ENCODE measurements at regions not wholly inside any gene's neighbourhood (a gene's known extent, or its start where the extent isn't known, plus 50 kb on each side); places are given as distances from the start of the nearest gene placed in this dataset.

DNA sequence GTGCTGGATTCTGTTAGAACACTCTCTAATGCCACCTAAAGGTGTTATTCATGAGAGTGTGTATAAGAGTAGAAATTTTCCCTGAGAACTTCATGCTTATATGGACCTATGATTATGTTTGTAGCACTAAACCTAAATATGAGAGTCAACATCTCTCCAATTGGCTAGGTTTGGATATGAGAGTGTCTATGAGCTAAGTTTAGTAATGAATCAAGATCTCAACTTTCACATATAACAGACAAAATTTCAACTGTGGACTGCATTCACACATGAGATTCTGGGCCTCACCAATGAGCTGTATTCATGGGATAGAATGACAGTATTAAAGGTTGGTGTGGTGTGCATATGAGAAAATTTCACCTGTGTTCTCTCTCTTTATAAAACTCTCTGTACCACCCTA is 242.6 kb downstream of the RPS4Y2 start:
- TF ChIP-seq CTCF (IDR thresholded peaks at IDR 0.05; ENCODE audit: borderline replicate concordance, control extremely low read depth, extremely low read depth, insufficient read depth, missing control alignments): no peak
- in situ Hi-C loops (cut with MboI; ENCODE audit: low sequenced_read_pairs, unreplicated experiment): no loop called here
- no peak for DNase-seq (ENCODE audit: low spot score)

- no peak for DNase-seq (ENCODE audit: low spot score)
- TF ChIP-seq CTCF (IDR thresholded peaks at IDR 0.05; ENCODE audit: borderline replicate concordance, control extremely low read depth, extremely low read depth, insufficient read depth, missing control alignments): no peak
- in situ Hi-C loops (cut with MboI; ENCODE audit: low sequenced_read_pairs, unreplicated experiment): no loop called here
These were observed 245.2 kb downstream of the RPS4Y2 start for GRCh38 chrY:21001102-21001501.

DNA sequence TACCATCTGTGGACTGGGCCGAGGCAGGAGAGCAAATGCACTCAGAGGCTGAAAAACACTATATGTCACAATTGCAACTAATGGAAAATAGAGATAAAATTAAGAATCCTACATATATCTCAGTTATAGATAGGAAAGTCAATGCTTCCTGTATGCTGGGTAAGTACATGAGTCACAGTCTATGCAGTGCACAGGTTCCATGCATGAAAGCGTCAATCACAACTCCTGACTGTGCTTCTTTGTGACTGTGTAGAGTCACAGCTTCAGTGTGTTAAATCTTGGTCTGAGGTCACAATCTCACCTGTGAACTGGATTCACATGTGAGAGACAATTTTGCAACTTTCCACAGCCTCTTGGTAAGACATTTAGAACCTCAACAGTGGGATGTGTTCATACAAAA is 247.2 kb downstream of the RPS4Y2 start:
- no peak for TF ChIP-seq CTCF (IDR thresholded peaks at IDR 0.05; ENCODE audit: borderline replicate concordance, control extremely low read depth, extremely low read depth, insufficient read depth, missing control alignments)
- DNase-seq (ENCODE audit: low spot score): no peak
- in situ Hi-C loops (cut with MboI; ENCODE audit: low sequenced_read_pairs, unreplicated experiment): no loop called here

DNA sequence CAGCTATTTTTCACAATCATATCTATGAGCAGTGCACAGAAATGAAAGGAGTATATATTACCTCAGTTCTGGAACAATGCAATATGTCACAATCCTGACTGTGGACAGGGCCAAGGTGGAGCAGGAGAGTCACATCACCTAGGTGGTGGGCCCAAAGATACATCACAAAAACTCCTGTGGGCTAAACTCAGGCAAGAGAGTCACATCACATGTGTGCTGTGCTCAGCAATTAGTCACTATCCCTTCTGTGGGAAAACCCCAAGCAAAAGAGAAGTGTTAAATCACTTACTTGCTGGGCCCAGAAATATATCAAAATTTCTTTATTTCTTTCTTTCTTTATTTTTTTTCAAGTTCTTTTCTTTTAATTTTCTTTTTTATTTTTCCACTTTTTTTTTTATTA is 249.6 kb downstream of the RPS4Y2 start:
- in situ Hi-C loops (cut with MboI; ENCODE audit: low sequenced_read_pairs, unreplicated experiment): no loop called here
- no peak for DNase-seq (ENCODE audit: low spot score)
- no peak for TF ChIP-seq CTCF (IDR thresholded peaks at IDR 0.05; ENCODE audit: borderline replicate concordance, control extremely low read depth, extremely low read depth, insufficient read depth, missing control alignments)

- no peak for DNase-seq (ENCODE audit: low spot score)
- in situ Hi-C loops (cut with MboI; ENCODE audit: low sequenced_read_pairs, unreplicated experiment): no loop called here
- TF ChIP-seq CTCF (IDR thresholded peaks at IDR 0.05; ENCODE audit: borderline replicate concordance, control extremely low read depth, extremely low read depth, insufficient read depth, missing control alignments): no peak
These were observed 265.9 kb downstream of the RPS4Y2 start for GRCh38 chrY:21021811-21022210.

- no peak for DNase-seq (ENCODE audit: low spot score)
- no peak for TF ChIP-seq CTCF (IDR thresholded peaks at IDR 0.05; ENCODE audit: borderline replicate concordance, control extremely low read depth, extremely low read depth, insufficient read depth, missing control alignments)
- in situ Hi-C loops (cut with MboI; ENCODE audit: low sequenced_read_pairs, unreplicated experiment): no loop called here
These were observed 266.6 kb downstream of the RPS4Y2 start for GRCh38 chrY:21022326-21023044.
